ENCODE measurements at regions not wholly inside any gene's neighbourhood (a gene's known extent, or its start where the extent isn't known, plus 50 kb on each side); places are given as distances from the start of the nearest gene placed in this dataset.

DNA sequence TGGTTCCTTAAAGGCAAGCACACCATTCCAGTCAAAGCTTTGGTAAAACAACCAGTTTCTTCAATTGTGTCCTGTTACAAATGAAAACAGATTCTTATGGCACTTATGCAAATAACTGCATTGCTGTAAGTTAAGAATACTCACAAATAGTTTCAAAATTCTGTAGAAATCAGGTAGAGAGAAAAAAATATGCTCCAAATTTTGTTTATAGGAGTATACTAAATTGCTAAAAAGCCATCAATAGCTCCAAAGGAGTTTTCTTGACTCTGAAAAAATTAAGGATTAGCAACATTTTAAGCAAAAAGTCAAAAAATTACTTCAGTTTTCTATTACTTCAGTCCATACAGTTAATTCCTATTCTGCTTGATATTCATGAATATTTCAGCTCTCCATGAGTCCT, 51.3 kb upstream of the KAT6B start:
- Histone ChIP-seq H2BK5ac (ENCODE audit: low read depth, low read length, poor library complexity, severe bottlenecking) (no peak overlapping the region), H4K8ac (ENCODE audit: low read depth in 2 of 2, low read length in 2 of 2) (no peak overlapping the region), H2AFZ (replicated peaks; ENCODE audit: low read length, poor library complexity) (no peak overlapping the region), H2BK120ac (ENCODE audit: low read depth, low read length) (no peak overlapping the region), H3K14ac (replicated peaks; ENCODE audit: low read depth, low read length) (no peak overlapping the region), H3K4me3 (ENCODE audit: insufficient read depth, low read depth, low read length) (no peak overlapping the region), H4K5ac (ENCODE audit: low read depth, low read length) (no peak overlapping the region), H2AK9ac (replicated peaks; ENCODE audit: low read depth, low read length, poor library complexity) (no peak overlapping the region), H3K9me1 (ENCODE audit: insufficient read depth, low read length) (no peaks in the 10 kb centered on the region), H3K4me2 (ENCODE audit: low read depth, low read length) (no peak overlapping the region), H3K4ac (ENCODE audit: low read depth, low read length) (no peak overlapping the region), H2BK20ac (ENCODE audit: low read depth, low read length) (no peak overlapping the region), H3K27ac (ENCODE audit: insufficient read depth, low read length) (no peak overlapping the region), H4K20me1 (ENCODE audit: insufficient read depth, low read length) (no peaks in the 10 kb centered on the region), H3K4me1 (ENCODE audit: control insufficient read depth, insufficient read depth, low read length) (no peaks in the 10 kb centered on the region), H2AK5ac (ENCODE audit: low read depth, low read length) (no peak overlapping the region), H3K27me3 (ENCODE audit: control insufficient read depth, insufficient read depth, low read length) (peaks cover 2% of the 10 kb centered on the region; the same call in 1 of the 2 replicates), H4K91ac (ENCODE audit: insufficient read depth, low read depth, low read length) (no peak overlapping the region), H3K9me3 (ENCODE audit: control insufficient read depth, insufficient read depth, low read length) (peaks cover 3% of the 10 kb centered on the region; the same call in 1 of the 2 replicates), H2BK15ac (ENCODE audit: low read depth, low read length) (no peak overlapping the region), H3K18ac (ENCODE audit: low read depth, low read length) (no peak overlapping the region), H3K23ac (ENCODE audit: low read depth, low read length) (no peak overlapping the region), H3K56ac (ENCODE audit: extremely low read depth, insufficient read depth, low read length) (no peak overlapping the region), H3K36me3 (ENCODE audit: control insufficient read depth, insufficient read depth, low read length) (no peaks in the 10 kb centered on the region), H3K79me1 (ENCODE audit: low read depth in 1 of 2, low read length in 2 of 2) (no peaks in the 10 kb centered on the region), H3K9ac (ENCODE audit: low read depth, low read length) (no peak overlapping the region)
- dilution Hi-C loops (cut with HindIII; ENCODE audit: low sequenced_read_pairs, unreplicated experiment): no loop called here
- no TSS peak for BruUV-seq (replicated peaks)
- in situ Hi-C loops (cut with MboI; ENCODE audit: low sequenced_read_pairs): no loop called here
- no peak for DNase-seq
- POLR2A ChIA-PET (ENCODE audit: unreplicated experiment): no interaction called here
- ATAC-seq (ENCODE audit: low read depth): no peak
- CTCF ChIA-PET: no interaction called here
- no peak for TF ChIP-seq SMC3 (IDR thresholded peaks at IDR 0.05; ENCODE audit: low read depth, low read length)
- TF ChIP-seq RAD21 (IDR thresholded peaks at IDR 0.05; ENCODE audit: low read length): no peak
- no peak for TF ChIP-seq POLR2A (IDR thresholded peaks at IDR 0.05; ENCODE audit: low read depth, low read length)
- TF ChIP-seq, protein P1, sequence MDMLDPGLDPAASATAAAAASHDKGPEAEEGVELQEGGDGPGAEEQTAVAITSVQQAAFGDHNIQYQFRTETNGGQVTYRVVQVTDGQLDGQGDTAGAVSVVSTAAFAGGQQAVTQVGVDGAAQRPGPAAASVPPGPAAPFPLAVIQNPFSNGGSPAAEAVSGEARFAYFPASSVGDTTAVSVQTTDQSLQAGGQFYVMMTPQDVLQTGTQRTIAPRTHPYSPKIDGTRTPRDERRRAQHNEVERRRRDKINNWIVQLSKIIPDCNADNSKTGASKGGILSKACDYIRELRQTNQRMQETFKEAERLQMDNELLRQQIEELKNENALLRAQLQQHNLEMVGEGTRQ (IDR thresholded peaks at IDR 0.05; ENCODE audit: low read depth, low read length): no peak
- TF ChIP-seq RCOR1 (IDR thresholded peaks at IDR 0.05; ENCODE audit: insufficient replicate concordance, low read length): no peak
- intact Hi-C loops (cut with micrococcal nuclease): no loop called here

All from IMR-90 (cell line).